ENCODE measurements at regions not wholly inside any gene's neighbourhood (a gene's known extent, or its start where the extent isn't known, plus 50 kb on each side); places are given as distances from the start of the nearest gene placed in this dataset.

GRCh38 chr10:91690996-91691676 lies 58.3 kb upstream of the PPP1R3C start:
- DNase-seq: no peak

- DNase-seq: no peak
Observed at GRCh38 chr10:91690412-91690811, 57.5 kb upstream of the PPP1R3C start.

- DNase-seq: peak; percentile 3
Observed at GRCh38 chr10:91689731-91690168, 56.9 kb upstream of the PPP1R3C start.

- no peak for DNase-seq
Observed at GRCh38 chr10:91684841-91685240, 52.0 kb upstream of the PPP1R3C start.

- DNase-seq: no peak
Observed at GRCh38 chr10:91683975-91684374, 51.1 kb upstream of the PPP1R3C start.

GRCh38 chr10:91682912-91683311 lies 50.0 kb upstream of the PPP1R3C start:
- DNase-seq: no peak
